RKO (cell line): ENCODE measurements at regions not wholly inside any gene's neighbourhood (a gene's known extent, or its start where the extent isn't known, plus 50 kb on each side); places are given as distances from the start of the nearest gene placed in this dataset.

Experiments used
- DNase-seq: peaks from one replicate; pipeline ENCODE4 v3.0.0-alpha.2; 2016; ENCODE audit warnings: low spot score

- peak; percentile 46 for DNase-seq
Observed at GRCh38 chr4:167290678-167291077, 56.4 kb upstream of the SPOCK3 start.

GRCh38 chr4:167308876-167309275, 74.6 kb upstream of the SPOCK3 start:
- no peak for DNase-seq

- DNase-seq = no peak
Observed at GRCh38 chr4:167321299-167321698, 87.0 kb upstream of the SPOCK3 start.

GRCh38 chr4:167339781-167340180, 105.5 kb upstream of the SPOCK3 start:
- no peak for DNase-seq

GRCh38 chr4:167359711-167360110, 125.4 kb upstream of the SPOCK3 start:
- DNase-seq = no peak

- no peak for DNase-seq
Observed at GRCh38 chr4:167379076-167379835, 145.0 kb upstream of the SPOCK3 start.

GRCh38 chr4:167380964-167381363, 146.7 kb upstream of the SPOCK3 start:
- no peak for DNase-seq

GRCh38 chr4:167383291-167383690, 149.0 kb upstream of the SPOCK3 start:
- DNase-seq = no peak

- no peak for DNase-seq
Observed at GRCh38 chr4:167397586-167397985, 163.3 kb upstream of the SPOCK3 start.

GRCh38 chr4:167399201-167399600, 164.9 kb upstream of the SPOCK3 start:
- no peak for DNase-seq

- DNase-seq = no peak
Observed at GRCh38 chr4:167406181-167406580, 171.9 kb upstream of the SPOCK3 start.

GRCh38 chr4:167415461-167415860, 181.2 kb upstream of the SPOCK3 start:
- DNase-seq = no peak

- DNase-seq = no peak
Observed at GRCh38 chr4:167419468-167420140, 185.3 kb upstream of the SPOCK3 start.

GRCh38 chr4:167421201-167421600, 186.9 kb upstream of the SPOCK3 start:
- DNase-seq = no peak

GRCh38 chr4:167424341-167425256, 190.3 kb upstream of the SPOCK3 start:
- DNase-seq = no peak

GRCh38 chr4:167428156-167428555, 193.9 kb upstream of the SPOCK3 start:
- DNase-seq = no peak

- no peak for DNase-seq
Observed at GRCh38 chr4:167431371-167431770, 197.1 kb upstream of the SPOCK3 start.

- no peak for DNase-seq
Observed at GRCh38 chr4:167435786-167436185, 201.5 kb upstream of the SPOCK3 start.

- no peak for DNase-seq
Observed at GRCh38 chr4:167443841-167444240, 209.5 kb upstream of the SPOCK3 start.

GRCh38 chr4:167452922-167453430, 218.7 kb upstream of the SPOCK3 start:
- no peak for DNase-seq

- no peak for DNase-seq
Observed at GRCh38 chr4:167456619-167457018, 222.3 kb upstream of the SPOCK3 start.

- DNase-seq = no peak
Observed at GRCh38 chr4:167469436-167469835, 235.1 kb upstream of the SPOCK3 start.
